Fibroblast of pulmonary artery (primary cell): ENCODE measurements at regions not wholly inside any gene's neighbourhood (a gene's known extent, or its start where the extent isn't known, plus 50 kb on each side); places are given as distances from the start of the nearest gene placed in this dataset.
A peak's percentile ranks its signal among the peaks of the same experiment; 100 is the strongest.
"Not testable (repeated sequence)": the region's sequence is repeated elsewhere in the genome, so short reads cannot be mapped to it uniquely, and the experiment has no call there.

ENCODE experiments used
- DNase-seq: peaks from one replicate; pipeline ENCODE4 v3.0.0-alpha.2; 2010; ENCODE audit warnings: low read depth
- H3K4me3 ChIP-seq: replicated peaks from 2 replicates; pipeline ENCODE4 v1.5.1; 2011; ENCODE audit warnings: low read depth, mild to moderate bottlenecking, control low read depth, low read length, moderate library complexity
- TF ChIP-seq, protein P1 (sequence below): IDR thresholded peaks from 2 replicates; pipeline ENCODE4 v1.5.1; 2011; ENCODE audit warnings: mild to moderate bottlenecking, control low read depth, low read length, inconsistent platforms; ENCODE audit errors: missing control alignments

DNA sequence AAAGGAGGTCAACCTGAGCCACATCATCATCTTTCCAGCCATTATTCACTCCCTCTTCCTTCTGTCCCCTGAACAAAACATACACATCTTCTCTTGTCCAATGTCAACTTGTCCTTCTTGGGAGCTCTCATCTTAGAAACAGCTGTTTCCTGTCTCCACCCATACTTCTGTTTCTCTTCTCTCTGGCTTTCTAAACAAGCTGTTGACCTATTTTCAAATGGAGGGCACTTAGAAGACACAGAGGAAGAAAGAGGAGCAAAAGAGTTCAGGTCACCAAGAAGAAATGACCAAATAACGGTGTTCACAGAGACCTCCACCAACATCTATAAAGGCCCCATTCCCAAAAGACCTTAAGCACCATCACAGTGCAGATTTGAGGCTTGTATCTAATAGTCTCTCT, 355.9 kb upstream of the HNRNPA3 start:
- no peak overlapping the region for H3K4me3 ChIP-seq
- DNase-seq: no peak
- TF ChIP-seq, protein P1, sequence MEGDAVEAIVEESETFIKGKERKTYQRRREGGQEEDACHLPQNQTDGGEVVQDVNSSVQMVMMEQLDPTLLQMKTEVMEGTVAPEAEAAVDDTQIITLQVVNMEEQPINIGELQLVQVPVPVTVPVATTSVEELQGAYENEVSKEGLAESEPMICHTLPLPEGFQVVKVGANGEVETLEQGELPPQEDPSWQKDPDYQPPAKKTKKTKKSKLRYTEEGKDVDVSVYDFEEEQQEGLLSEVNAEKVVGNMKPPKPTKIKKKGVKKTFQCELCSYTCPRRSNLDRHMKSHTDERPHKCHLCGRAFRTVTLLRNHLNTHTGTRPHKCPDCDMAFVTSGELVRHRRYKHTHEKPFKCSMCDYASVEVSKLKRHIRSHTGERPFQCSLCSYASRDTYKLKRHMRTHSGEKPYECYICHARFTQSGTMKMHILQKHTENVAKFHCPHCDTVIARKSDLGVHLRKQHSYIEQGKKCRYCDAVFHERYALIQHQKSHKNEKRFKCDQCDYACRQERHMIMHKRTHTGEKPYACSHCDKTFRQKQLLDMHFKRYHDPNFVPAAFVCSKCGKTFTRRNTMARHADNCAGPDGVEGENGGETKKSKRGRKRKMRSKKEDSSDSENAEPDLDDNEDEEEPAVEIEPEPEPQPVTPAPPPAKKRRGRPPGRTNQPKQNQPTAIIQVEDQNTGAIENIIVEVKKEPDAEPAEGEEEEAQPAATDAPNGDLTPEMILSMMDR: no peak

DNA sequence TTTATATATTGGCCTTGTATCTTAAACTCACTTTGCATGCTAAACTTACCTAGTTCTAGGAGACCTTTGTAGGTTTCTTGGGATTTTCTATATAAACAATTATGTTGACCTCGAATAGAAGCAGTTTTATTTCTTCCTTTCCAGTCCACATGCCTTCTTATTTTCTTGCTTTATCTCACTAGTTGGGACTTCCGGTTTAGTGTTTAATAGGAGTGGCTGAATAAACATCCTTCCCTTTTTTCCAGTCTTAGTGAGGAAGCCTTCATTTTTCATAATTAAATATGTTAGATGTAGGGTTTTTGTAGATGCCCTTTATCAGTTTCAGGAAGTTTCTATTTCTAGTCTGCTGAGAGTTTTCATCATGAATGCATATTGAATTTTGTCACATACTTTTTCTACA, 347.3 kb upstream of the HNRNPA3 start:
- DNase-seq: no peak
- TF ChIP-seq, protein P1: no peak
- H3K4me3 ChIP-seq: no peak overlapping the region

DNA sequence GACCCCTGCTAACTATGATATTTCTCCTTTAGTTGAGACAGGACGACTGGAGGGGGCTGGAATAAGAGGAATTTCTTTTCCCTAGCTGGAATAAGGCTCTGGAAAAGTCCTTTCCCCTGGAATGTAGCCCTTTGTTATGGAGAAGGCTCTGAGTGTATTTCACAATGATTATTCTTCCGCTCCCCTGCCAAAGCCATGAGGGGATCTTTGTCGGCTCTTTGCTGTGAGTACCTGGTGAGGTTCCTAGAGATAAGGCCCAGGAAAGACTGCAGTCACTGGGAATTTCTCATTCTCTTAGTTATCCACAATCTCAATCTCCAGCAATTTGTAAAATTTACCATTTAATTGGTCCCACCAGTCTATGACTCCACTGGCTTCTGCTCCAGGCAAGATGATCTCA, 340.2 kb upstream of the HNRNPA3 start:
- DNase-seq: no peak
- TF ChIP-seq, protein P1: no peak
- H3K4me3 ChIP-seq: no peak overlapping the region

DNA sequence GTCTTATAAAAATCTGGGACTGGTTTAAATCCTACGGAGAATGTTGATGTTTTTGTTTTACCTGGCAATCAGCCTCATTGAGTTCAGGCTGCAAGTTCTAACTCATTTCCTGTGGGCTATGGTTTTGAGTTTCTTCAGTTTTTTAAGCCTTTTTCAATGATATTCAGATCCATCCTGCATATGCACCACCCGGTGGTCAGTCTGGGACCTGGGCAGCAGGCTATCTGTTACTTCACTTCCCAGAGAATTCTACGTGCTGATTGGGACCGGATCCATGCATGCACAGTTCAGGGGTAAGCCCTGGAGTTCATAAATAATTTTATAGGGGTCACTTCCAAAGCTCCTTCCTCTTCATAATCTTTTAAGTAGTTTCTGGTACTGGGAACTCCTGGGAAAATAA, 339.2 kb upstream of the HNRNPA3 start:
- TF ChIP-seq, protein P1: peak; percentile 3
- H3K4me3 ChIP-seq: no peak overlapping the region
- DNase-seq: no peak

DNA sequence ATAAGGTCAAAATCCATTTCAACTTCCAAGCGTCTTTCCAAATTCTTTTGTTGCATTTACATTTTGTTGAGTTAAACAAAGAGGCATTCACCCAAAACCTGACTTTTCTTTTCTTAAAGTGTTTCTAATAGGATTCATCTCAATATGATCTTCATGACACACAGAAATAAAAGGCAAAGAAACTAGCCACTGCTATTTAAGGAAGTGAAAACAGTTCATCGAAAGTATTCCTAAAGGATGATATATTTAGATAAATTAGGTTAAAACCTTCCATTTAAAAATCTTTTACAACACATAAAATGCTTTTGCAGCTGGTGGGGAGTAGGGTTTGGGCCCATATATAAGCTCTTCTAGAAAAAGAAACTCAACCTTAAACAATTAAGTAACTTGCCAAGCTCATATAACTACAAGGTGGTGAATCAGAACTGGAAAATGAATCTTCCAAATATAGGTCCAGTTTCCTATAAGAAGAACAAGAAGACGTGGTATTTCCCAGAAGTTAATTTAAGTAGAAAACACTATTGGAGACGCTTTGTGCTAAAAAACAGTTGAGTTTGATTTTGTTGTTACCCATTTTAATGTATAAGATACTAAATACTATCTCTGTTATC, 336.0 kb upstream of the HNRNPA3 start:
- TF ChIP-seq, protein P1: no peak
- H3K4me3 ChIP-seq: no peak overlapping the region
- DNase-seq: no peak

DNA sequence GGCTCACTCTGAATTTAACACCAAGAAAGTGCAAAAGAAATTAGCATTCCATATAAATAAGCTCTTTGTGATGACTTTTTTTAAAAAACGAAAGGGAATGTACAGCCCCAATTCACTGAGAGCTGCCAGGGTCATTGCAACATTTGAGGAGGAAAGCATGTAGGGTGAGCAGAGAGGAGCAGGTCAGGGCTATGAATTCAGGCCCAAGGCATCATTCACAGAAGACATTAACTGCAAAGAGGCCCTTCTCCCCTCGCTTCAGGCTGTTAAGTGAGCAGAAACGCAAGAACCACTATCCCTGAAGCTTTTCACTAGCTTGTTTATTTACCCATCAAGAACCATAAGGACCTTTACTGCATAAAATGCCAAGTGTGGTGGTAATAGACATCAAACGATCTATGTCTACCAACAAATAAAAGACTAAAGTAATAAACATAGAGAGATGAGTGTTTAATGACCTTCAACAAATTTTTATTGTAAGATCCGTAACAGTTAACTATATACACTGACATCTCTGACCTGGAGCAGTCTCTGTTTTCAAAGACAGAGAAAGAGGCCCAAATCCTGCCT, 333.1 kb upstream of the HNRNPA3 start:
- H3K4me3 ChIP-seq: no peak overlapping the region
- DNase-seq: no peak
- TF ChIP-seq, protein P1: no peak

DNA sequence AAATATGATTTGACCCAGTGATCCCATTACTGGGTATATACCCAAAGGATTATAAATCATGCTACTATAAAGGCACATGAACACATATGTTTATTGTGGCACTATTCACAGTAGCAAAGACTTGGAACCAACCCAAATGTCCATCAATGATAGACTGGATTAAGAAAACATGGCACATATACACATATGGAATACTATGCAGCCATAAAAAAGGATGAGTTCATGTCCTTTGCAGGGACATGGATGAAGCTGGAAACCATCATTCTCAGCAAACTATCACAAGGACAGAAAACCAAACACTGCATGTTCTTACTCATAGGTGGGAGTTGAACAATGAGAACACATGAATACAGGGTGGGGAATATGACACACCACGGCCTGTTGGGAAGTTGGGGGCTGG, 330.5 kb upstream of the HNRNPA3 start:
- not testable (repeated sequence) for H3K4me3 ChIP-seq, DNase-seq
